CD4-positive, CD25-positive, alpha-beta regulatory T cell (primary cell): ENCODE measurements at regions not wholly inside any gene's neighbourhood (a gene's known extent, or its start where the extent isn't known, plus 50 kb on each side); places are given as distances from the start of the nearest gene placed in this dataset.

Source experiments
- ATAC-seq, 2 donors: fragments of 150-1000 bp; cut with Tn5 transposase; one replicate each; pipeline ENCODE4 v1.10.0; 2021; ENCODE audit warnings: low read depth in 2 of 2, moderate number of reproducible peaks in 2 of 2, moderate library complexity in 1 of 2
- DNase-seq, 3 donors: peaks; one replicate each; pipeline versions ENCODE4 v3.0.0 to v3.0.0-alpha.2; 2012 to 2022; ENCODE audit warnings: mixed read lengths in 1 of 3
- H3K27ac ChIP-seq: one replicate; pipeline ENCODE4 v1.7.0; 2013; ENCODE audit warnings: mild to moderate bottlenecking, low read length; ENCODE audit not compliant: insufficient read depth, poor library complexity, severe bottlenecking
- H3K27me3 ChIP-seq: one replicate; pipeline ENCODE4 v1.7.0; 2013; ENCODE audit warnings: low read length; ENCODE audit not compliant: control insufficient read depth, insufficient read depth
- H3K36me3 ChIP-seq: one replicate; pipeline ENCODE4 v1.7.0; 2013; ENCODE audit warnings: mild to moderate bottlenecking, low read length, moderate library complexity; ENCODE audit not compliant: control insufficient read depth, insufficient read depth
- H3K4me1 ChIP-seq: 2 replicates; pipeline ENCODE4 v1.7.0; 2013; ENCODE audit warnings: mild to moderate bottlenecking, low read length; ENCODE audit not compliant: insufficient read depth, control insufficient read depth, poor library complexity, severe bottlenecking
- H3K4me3 ChIP-seq: one replicate; pipeline ENCODE4 v1.7.0; 2013; ENCODE audit warnings: low read depth, mild to moderate bottlenecking, low read length, moderate library complexity
- H3K9me3 ChIP-seq, 2 experiments: 1 replicate in 1 of 2; 2 replicates in 1 of 2; pipeline ENCODE4 v1.7.0; 2013; ENCODE audit warnings: low read length in 2 of 2, mild to moderate bottlenecking in 1 of 2, moderate library complexity in 1 of 2; ENCODE audit not compliant: control insufficient read depth in 2 of 2
- H3K27ac Mint-ChIP-seq, 3 donors: one replicate each; pipeline ENCODE4 v1.8.0; 2020 to 2022; ENCODE audit warnings: mild to moderate bottlenecking in 3 of 3, mixed read lengths in 3 of 3, moderate library complexity in 2 of 3
- H3K27me3 Mint-ChIP-seq: one replicate; pipeline ENCODE4 v1.8.0; 2022; ENCODE audit warnings: mild to moderate bottlenecking, mixed read lengths
- H3K36me3 Mint-ChIP-seq: one replicate; pipeline ENCODE4 v1.8.0; 2020; ENCODE audit warnings: mixed read lengths
- H3K4me1 Mint-ChIP-seq, 4 donors: one replicate each; pipeline ENCODE4 v1.8.0; 2020 to 2022; ENCODE audit warnings: mixed read lengths in 4 of 4, mild to moderate bottlenecking in 1 of 4
- H3K4me3 Mint-ChIP-seq, 4 donors: one replicate each; pipeline ENCODE4 v1.8.0; 2020 to 2022; ENCODE audit warnings: mild to moderate bottlenecking in 4 of 4, mixed read lengths in 4 of 4, moderate library complexity in 3 of 4
- H3K9me3 Mint-ChIP-seq, 7 donors: one replicate each; pipeline ENCODE4 v1.8.0; 2020 to 2022; ENCODE audit warnings: mixed read lengths in 7 of 7, mild to moderate bottlenecking in 3 of 7, moderate library complexity in 2 of 7

GRCh38 chr20:60064554-60065196, 106.5 kb downstream of the CDH26 start:
- H3K27me3 Mint-ChIP-seq = peaks cover 4% of the 10 kb centered on the region
- Histone ChIP-seq H3K27ac (no peak overlapping the region), H3K4me3 (no peak overlapping the region), H3K9me3 (no peaks in the 10 kb centered on the region), H3K36me3 (peaks cover 4% of the 10 kb centered on the region), H3K4me1 (peaks cover 15% of the 10 kb centered on the region), H3K27me3 (no peaks in the 10 kb centered on the region)
- H3K36me3 Mint-ChIP-seq = peaks cover 7% of the 10 kb centered on the region
- ATAC-seq (no peak), DNase-seq (no peak)
- H3K4me1 Mint-ChIP-seq = peaks cover 2 to 30% (median 8%) of the 10 kb centered on the region in 4 donors
- no peaks in the 10 kb centered on the region for H3K9me3 Mint-ChIP-seq
- no peak overlapping the region for H3K4me3 Mint-ChIP-seq
- H3K27ac Mint-ChIP-seq = no peak overlapping the region

GRCh38 chr20:60065741-60066437, 107.7 kb downstream of the CDH26 start:
- no peak for DNase-seq
- peak overlapping the region in 1 of 3 donors; percentile 78 for H3K27ac Mint-ChIP-seq
- Histone ChIP-seq H3K27me3 (no peaks in the 10 kb centered on the region), H3K9me3 (no peaks in the 10 kb centered on the region), H3K4me1 (peaks cover 10% of the 10 kb centered on the region), H3K4me3 (no peak overlapping the region), H3K27ac (no peak overlapping the region), H3K36me3 (peaks cover 6% of the 10 kb centered on the region)
- no peak overlapping the region for H3K4me3 Mint-ChIP-seq
- peaks cover 7% of the 10 kb centered on the region for H3K36me3 Mint-ChIP-seq
- H3K4me1 Mint-ChIP-seq = peaks cover 2 to 26% (median 8%) of the 10 kb centered on the region in 4 donors
- ATAC-seq = no peak
- peaks cover 4% of the 10 kb centered on the region for H3K27me3 Mint-ChIP-seq
- no peaks in the 10 kb centered on the region for H3K9me3 Mint-ChIP-seq

GRCh38 chr20:60066438-60066823, 108.2 kb downstream of the CDH26 start:
- Histone ChIP-seq H3K4me1 (peaks cover 10% of the 10 kb centered on the region), H3K36me3 (peaks cover 6% of the 10 kb centered on the region), H3K4me3 (no peak overlapping the region), H3K27ac (no peak overlapping the region), H3K27me3 (no peaks in the 10 kb centered on the region), H3K9me3 (no peaks in the 10 kb centered on the region)
- Mint-ChIP-seq H3K27ac (peak overlapping the region in 1 of 3 donors; percentile 78), H3K27me3 (peaks cover 4% of the 10 kb centered on the region), H3K36me3 (peaks cover 7% of the 10 kb centered on the region), H3K4me1 (peaks cover 2 to 23% (median 8%) of the 10 kb centered on the region in 4 donors), H3K9me3 (no peaks in the 10 kb centered on the region), H3K4me3 (no peak overlapping the region)
- DNase-seq = no peak
- ATAC-seq = no peak

- H3K27me3 Mint-ChIP-seq = peaks cover 4% of the 10 kb centered on the region
- Histone ChIP-seq H3K36me3 (peaks cover 6% of the 10 kb centered on the region), H3K27me3 (no peaks in the 10 kb centered on the region), H3K4me3 (no peak overlapping the region), H3K27ac (no peak overlapping the region), H3K9me3 (no peaks in the 10 kb centered on the region), H3K4me1 (peaks cover 6% of the 10 kb centered on the region)
- DNase-seq (no peak), ATAC-seq (no peak)
- H3K27ac Mint-ChIP-seq = no peak overlapping the region
- peaks cover 0 to 10% (median 2%) of the 10 kb centered on the region in 4 donors for H3K4me1 Mint-ChIP-seq
- peaks cover 7% of the 10 kb centered on the region for H3K36me3 Mint-ChIP-seq
- peaks cover 0 to 1% (median 0%) of the 10 kb centered on the region in 7 donors for H3K9me3 Mint-ChIP-seq
- H3K4me3 Mint-ChIP-seq = no peak overlapping the region
These were observed 110.3 kb downstream of the CDH26 start for GRCh38 chr20:60068509-60068908.

- Mint-ChIP-seq H3K4me3 (no peak overlapping the region), H3K27ac (no peak overlapping the region), H3K27me3 (peaks cover 4% of the 10 kb centered on the region), H3K36me3 (peaks cover 7% of the 10 kb centered on the region), H3K4me1 (peaks cover 5 to 8% (median 6%) of the 10 kb centered on the region in 4 donors), H3K9me3 (peaks cover 0 to 4% (median 0%) of the 10 kb centered on the region in 7 donors)
- Histone ChIP-seq H3K9me3 (no peaks in the 10 kb centered on the region), H3K27me3 (no peaks in the 10 kb centered on the region), H3K4me1 (no peaks in the 10 kb centered on the region), H3K4me3 (no peak overlapping the region), H3K36me3 (peaks cover 6% of the 10 kb centered on the region), H3K27ac (no peak overlapping the region)
- ATAC-seq (no peak), DNase-seq (no peak)
These were observed 111.4 kb downstream of the CDH26 start for GRCh38 chr20:60069656-60070055.

GRCh38 chr20:60070791-60071190, 112.6 kb downstream of the CDH26 start:
- peaks cover 0 to 6% (median 0%) of the 10 kb centered on the region in 7 donors for H3K9me3 Mint-ChIP-seq
- peaks cover 7% of the 10 kb centered on the region for H3K36me3 Mint-ChIP-seq
- no peak overlapping the region for H3K27ac ChIP-seq
- DNase-seq = no peak
- H3K4me1 ChIP-seq = peaks cover 9% of the 10 kb centered on the region
- H3K4me3 Mint-ChIP-seq = no peak overlapping the region
- H3K4me3 ChIP-seq = no peak overlapping the region
- H3K36me3 ChIP-seq = peaks cover 6% of the 10 kb centered on the region
- H3K4me1 Mint-ChIP-seq = peaks cover 9 to 18% (median 13%) of the 10 kb centered on the region in 4 donors
- H3K27ac Mint-ChIP-seq = peak overlapping the region in 1 of 3 donors; percentile 17
- no peak for ATAC-seq
- peaks cover 4% of the 10 kb centered on the region for H3K27me3 Mint-ChIP-seq
- no peaks in the 10 kb centered on the region for H3K9me3 ChIP-seq
- no peaks in the 10 kb centered on the region for H3K27me3 ChIP-seq

- H3K9me3 ChIP-seq = no peaks in the 10 kb centered on the region
- H3K4me1 ChIP-seq = peaks cover 9% of the 10 kb centered on the region
- no peaks in the 10 kb centered on the region for H3K27me3 ChIP-seq
- H3K4me3 ChIP-seq = no peak overlapping the region
- Mint-ChIP-seq H3K27ac (no peak overlapping the region), H3K4me3 (no peak overlapping the region), H3K9me3 (peaks cover 0 to 6% (median 0%) of the 10 kb centered on the region in 7 donors), H3K36me3 (peaks cover 2% of the 10 kb centered on the region), H3K27me3 (no peaks in the 10 kb centered on the region), H3K4me1 (peaks cover 9 to 22% (median 15%) of the 10 kb centered on the region in 4 donors)
- H3K27ac ChIP-seq = no peak overlapping the region
- ATAC-seq (no peak), DNase-seq (no peak)
- peaks cover 6% of the 10 kb centered on the region for H3K36me3 ChIP-seq
These were observed 113.7 kb downstream of the CDH26 start for GRCh38 chr20:60071965-60072364.
